NCI-H128 (cell line): ENCODE measurements at regions not wholly inside any gene's neighbourhood (a gene's known extent, or its start where the extent isn't known, plus 50 kb on each side); places are given as distances from the start of the nearest gene placed in this dataset.

ENCODE experiments used
- DNase-seq: peaks from one replicate; lab custom pipeline; 2025; ENCODE audit not compliant: unreplicated experiment; lab: John Stamatoyannopoulos, UW

GRCh38 chr21:16709866-16710550 lies 802.8 kb upstream of the CXADR start:
- no peak for DNase-seq

GRCh38 chr21:16711757-16712156 lies 801.1 kb upstream of the CXADR start:
- DNase-seq: no peak

GRCh38 chr21:16713331-16714117 lies 799.3 kb upstream of the CXADR start:
- DNase-seq: no peak

- no peak for DNase-seq
Measured at GRCh38 chr21:16740511-16740910, 772.3 kb upstream of the CXADR start.

- DNase-seq: no peak
Measured at GRCh38 chr21:16741141-16741665, 771.6 kb upstream of the CXADR start.

GRCh38 chr21:16742131-16742641 lies 770.7 kb upstream of the CXADR start:
- DNase-seq: no peak

GRCh38 chr21:16742741-16743140 lies 770.1 kb upstream of the CXADR start:
- DNase-seq: no peak

- DNase-seq: no peak
Measured at GRCh38 chr21:16743317-16743716, 769.5 kb upstream of the CXADR start.

GRCh38 chr21:16750926-16751325 lies 761.9 kb upstream of the CXADR start:
- DNase-seq: no peak

- no peak for DNase-seq
Measured at GRCh38 chr21:16751695-16752474, 761.0 kb upstream of the CXADR start.

GRCh38 chr21:16752475-16752857 lies 760.4 kb upstream of the CXADR start:
- no peak for DNase-seq

- DNase-seq: no peak
Measured at GRCh38 chr21:16755061-16755460, 757.8 kb upstream of the CXADR start.

GRCh38 chr21:16767201-16767600 lies 745.6 kb upstream of the CXADR start:
- DNase-seq: no peak

- no peak for DNase-seq
Measured at GRCh38 chr21:16768096-16768495, 744.7 kb upstream of the CXADR start.

GRCh38 chr21:16770266-16770665 lies 742.6 kb upstream of the CXADR start:
- no peak for DNase-seq

GRCh38 chr21:16773206-16773605 lies 739.6 kb upstream of the CXADR start:
- no peak for DNase-seq

GRCh38 chr21:16775076-16775475 lies 737.8 kb upstream of the CXADR start:
- DNase-seq: no peak

- DNase-seq: no peak
Measured at GRCh38 chr21:16777041-16777720, 735.7 kb upstream of the CXADR start.

GRCh38 chr21:16788584-16788983 lies 724.3 kb upstream of the CXADR start:
- DNase-seq: no peak

- no peak for DNase-seq
Measured at GRCh38 chr21:16789636-16790035, 723.2 kb upstream of the CXADR start.

- DNase-seq: no peak
Measured at GRCh38 chr21:16792101-16792500, 720.7 kb upstream of the CXADR start.
